Lung microvascular endothelial cell (primary cell): ENCODE measurements at regions not wholly inside any gene's neighbourhood (a gene's known extent, or its start where the extent isn't known, plus 50 kb on each side); places are given as distances from the start of the nearest gene placed in this dataset.

Experiments used
- DNase-seq, 2 donors: peaks; one replicate each; pipeline versions ENCODE4 v3.0.0 to v3.0.0-alpha.2; 2010; ENCODE audit warnings: low read depth in 2 of 2

- DNase-seq, result no peak
Measured at GRCh38 chr18:6606411-6607085, 123.0 kb upstream of the ARHGAP28 start.

GRCh38 chr18:6607343-6607742 is 122.2 kb upstream of the ARHGAP28 start:
- DNase-seq, result peak in 1 of 2 donors; percentile 5

DNA sequence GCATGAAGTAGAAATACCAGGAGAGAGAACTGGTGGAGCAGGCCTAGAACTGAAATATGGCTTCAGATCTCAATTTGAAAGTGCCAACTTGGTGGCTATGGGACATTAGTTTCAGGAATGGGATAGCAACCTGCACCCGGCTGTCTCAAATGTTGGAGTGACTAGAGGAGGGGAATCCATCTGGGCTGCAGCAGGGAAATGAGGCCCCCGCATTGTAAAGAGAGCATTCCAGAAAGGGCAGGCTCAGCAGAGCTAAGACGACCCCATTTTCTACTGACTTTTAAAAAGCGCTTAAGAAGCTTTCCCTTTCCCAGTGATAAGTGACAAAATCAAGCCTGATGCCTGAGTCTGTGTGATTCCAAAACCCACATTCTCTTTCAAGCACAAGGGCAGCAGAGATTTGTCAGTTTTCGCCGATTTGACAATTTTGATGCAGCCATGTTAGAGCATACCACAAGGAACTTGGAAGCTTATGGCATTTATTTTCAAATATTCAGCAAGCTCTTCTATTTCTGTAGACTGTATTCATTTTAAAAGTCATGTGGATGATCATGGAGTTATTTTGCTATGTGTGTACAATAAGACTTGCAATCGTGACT is 119.8 kb upstream of the ARHGAP28 start:
- DNase-seq, result no peak

DNA sequence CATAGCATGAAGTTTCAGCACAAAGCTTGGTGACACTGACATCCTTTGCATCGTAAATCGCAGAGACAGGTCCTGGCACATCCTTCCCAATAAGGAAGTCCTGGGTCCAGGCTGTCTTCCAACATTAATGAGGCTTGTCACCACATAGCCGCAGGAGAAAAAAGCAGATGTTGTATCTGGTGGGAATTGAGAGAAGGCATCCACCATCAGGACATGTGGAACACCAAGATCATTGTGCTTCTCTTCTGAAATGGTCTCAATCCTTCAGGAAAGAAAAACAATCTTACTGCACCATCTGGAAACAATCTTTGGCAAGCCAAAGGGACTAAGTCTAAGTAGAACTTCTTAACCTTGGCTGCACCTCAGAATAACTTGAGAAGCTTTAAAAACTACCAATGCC is 119.0 kb upstream of the ARHGAP28 start:
- no peak for DNase-seq

- DNase-seq, result no peak
Measured at GRCh38 chr18:6613581-6613980, 115.9 kb upstream of the ARHGAP28 start.

DNA sequence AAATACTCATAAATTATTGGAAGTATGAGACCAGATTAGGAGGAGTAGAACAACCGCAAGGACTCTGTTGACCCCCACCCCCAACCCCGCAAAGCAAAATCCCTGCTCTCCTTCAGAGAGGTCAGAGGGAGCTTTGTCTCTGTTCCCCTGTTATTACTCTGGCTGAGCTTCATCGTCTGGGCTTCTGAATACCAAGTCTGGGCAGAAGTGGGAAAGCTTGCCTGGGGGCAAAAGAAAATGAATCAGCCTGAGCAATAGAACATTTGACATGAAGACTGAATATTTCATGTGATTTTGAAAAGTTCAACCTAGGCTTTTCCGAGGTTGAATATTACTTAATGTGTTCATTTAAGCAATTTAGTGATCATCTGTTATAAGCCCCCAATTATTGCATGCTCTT is 114.6 kb upstream of the ARHGAP28 start:
- DNase-seq, result no peak

DNA sequence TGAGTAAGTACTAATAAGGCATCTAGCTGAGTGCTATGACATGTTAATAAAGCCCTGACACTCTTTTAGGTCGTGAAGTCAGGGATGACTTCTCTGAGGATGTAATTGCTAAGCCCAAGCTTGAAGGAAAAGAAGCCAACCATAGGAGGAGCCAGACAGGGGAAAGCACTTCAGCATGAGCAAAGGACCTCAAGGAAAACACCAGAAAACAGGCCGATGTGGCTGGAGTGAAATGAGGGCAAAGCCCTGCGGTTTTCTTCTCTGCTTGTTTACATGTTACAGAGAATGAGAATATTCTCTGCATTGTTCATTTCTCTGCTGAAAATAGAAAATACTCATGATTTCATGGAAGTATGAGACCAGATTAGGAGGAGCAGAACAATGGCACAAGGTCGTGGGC is 112.5 kb upstream of the ARHGAP28 start:
- no peak for DNase-seq

- no peak for DNase-seq
Measured at GRCh38 chr18:6621437-6621836, 108.1 kb upstream of the ARHGAP28 start.

DNA sequence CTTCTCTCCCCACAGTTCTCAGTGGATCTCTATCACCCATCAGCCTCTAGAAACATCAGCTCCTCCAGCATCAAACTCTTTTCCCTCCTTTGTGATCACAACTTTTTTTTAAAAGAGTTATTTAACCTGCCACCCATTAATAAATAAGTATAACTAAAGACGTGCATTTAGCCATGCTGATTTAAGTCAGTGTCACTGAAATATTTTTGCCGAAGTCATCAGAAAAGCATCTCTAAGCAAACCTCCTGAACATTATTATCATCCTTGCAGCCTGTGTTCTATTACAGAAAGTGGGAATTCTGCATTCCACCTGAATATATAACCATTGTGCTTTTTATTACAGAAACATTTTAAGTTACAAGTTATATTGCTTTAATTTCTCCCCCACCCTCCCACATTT is 106.2 kb upstream of the ARHGAP28 start:
- DNase-seq, result no peak

DNA sequence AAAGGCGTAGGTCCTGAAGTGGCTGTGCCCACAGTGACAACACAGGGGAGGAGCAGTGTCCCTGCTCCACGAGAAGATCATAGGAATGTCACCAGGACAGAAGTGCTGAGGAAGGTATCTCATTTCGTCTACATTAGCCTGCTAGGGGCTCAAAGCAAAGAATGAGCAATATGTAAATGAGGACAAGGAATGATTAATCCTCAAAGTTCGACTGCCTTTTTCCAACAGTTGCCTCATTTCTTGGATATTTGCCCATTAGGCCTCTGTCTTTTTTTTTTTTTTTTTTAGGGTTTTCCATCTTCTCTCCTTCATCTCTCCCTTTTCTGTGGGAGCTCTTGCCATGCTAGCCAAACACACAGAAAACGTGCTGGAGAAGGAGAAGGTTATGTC is 105.2 kb upstream of the ARHGAP28 start:
- DNase-seq, result no peak

GRCh38 chr18:6624661-6625311 is 104.7 kb upstream of the ARHGAP28 start:
- no peak for DNase-seq

DNA sequence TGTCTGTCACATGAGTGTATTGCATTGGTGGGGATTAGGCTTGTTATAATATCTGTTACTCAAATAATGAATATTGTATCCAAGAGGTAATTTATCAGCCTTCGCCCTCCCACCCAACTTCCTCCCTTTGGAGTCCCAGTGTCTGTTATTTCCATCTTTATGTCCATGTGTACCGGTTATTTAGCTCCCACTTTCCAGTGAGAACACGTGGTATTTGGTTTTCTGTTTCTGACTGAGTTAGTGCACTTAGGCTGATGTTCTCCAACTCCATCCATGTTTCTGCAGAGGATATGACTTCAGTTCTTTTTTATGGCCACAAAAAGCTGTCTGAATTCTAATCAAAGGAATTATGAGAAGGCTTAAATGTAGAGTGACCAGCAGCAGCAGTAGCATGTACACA is 104.0 kb upstream of the ARHGAP28 start:
- DNase-seq, result no peak

- no peak for DNase-seq
Measured at GRCh38 chr18:6626457-6626856, 103.1 kb upstream of the ARHGAP28 start.

GRCh38 chr18:6627645-6628044 is 101.9 kb upstream of the ARHGAP28 start:
- no peak for DNase-seq

- DNase-seq, result no peak
Measured at GRCh38 chr18:6628187-6628586, 101.3 kb upstream of the ARHGAP28 start.

DNA sequence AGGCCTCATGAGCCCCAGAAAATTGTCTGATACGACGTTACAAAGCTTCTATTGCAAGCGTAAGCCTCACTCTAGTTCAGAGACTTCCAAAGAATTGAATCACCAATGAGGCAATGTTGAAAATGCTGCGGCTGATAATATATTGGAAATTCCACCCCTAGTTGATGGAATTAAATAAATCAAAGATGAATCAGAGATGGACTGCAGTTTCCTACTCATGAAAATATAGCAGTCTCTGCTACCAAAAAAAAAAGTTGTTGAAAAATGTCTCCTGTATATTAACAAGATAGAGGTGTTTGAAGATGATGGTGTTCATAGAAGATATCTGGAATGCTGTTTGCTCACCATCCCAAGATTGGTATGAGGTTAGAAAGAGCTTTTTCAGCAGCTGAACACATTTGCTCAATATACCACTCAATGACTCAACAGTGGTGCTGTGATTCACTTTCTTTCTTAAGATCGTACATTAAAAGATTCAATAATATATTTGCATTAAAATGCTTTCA is 99.8 kb upstream of the ARHGAP28 start:
- no peak for DNase-seq

GRCh38 chr18:6633310-6633709 is 96.2 kb upstream of the ARHGAP28 start:
- DNase-seq, result no peak

GRCh38 chr18:6636091-6636490 is 93.4 kb upstream of the ARHGAP28 start:
- no peak for DNase-seq

DNA sequence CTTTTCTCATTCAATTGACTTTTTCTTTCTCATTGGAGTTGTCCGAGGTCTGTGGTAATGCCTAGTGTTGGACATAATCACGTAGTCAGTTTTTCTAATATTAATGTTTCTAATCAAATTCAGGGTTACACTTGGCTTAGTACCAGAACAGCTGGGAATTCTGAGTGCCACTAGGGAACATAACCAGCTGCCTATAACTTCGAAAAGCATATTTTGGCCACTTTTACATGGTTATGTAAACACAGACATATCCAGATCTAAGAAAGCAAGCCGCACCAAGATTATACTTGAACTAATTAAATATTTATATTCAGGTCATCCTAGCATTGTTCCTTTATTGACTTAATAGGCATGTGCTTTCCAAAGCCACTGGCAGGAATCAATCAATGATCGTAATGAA is 91.1 kb upstream of the ARHGAP28 start:
- no peak for DNase-seq

DNA sequence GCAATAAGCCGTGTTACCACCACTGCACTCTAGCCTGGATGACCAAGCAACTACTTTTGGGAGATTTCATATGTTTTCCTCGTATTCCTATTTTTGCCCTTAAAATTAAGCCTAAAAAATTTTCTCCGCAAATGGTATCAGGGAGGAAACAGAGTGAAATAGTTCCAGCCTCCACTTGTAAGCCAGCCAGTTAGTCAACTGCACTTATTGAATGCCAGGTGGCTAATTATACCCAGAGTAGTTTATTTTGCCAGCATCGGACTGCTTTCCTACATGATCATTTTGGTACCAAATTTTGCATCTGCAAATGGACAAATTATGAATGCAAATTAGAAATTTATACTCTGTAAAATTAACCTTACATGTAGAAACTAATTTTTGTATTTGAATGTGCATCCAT is 90.2 kb upstream of the ARHGAP28 start:
- no peak for DNase-seq

DNA sequence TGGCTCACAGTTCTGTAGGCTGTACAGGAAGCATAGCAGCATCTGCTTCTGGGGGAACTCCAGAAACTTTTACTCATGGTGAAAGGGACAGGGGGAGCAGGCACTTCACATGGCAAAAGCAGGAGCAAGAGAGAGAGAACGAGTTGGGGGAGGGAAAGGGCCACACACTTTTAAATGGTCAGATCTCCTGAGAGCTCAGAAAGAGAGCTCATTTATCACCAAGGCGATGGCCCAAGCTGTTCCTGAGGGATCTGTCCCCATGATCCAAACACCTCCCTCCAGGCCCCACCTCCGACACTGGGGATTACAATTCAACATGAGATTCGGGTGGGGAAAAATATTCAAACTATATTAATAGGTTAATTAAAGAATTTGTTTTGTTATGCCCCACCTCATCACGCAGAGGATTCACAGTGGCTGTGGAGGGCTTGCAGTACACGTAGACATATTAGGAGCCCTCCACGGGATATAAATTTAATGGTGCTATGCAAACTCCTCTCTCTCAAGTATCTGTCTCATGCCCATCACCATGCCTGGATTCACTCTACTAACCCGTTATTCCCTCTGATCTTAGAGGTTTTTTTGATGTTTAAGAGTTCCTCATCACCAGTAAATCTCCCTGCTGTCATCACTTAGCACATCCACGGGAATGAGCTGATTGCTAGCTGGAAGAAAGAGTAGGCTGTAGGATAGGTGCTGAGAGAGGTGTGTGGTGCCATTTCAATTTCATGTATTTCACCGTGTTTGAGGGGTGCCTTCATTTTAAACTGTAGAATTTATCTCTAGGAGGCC is 84.5 kb upstream of the ARHGAP28 start:
- no peak for DNase-seq

- no peak for DNase-seq
Measured at GRCh38 chr18:6646801-6647200, 82.7 kb upstream of the ARHGAP28 start.
